ENCODE measurements at regions not wholly inside any gene's neighbourhood (a gene's known extent, or its start where the extent isn't known, plus 50 kb on each side); places are given as distances from the start of the nearest gene placed in this dataset.

DNA sequence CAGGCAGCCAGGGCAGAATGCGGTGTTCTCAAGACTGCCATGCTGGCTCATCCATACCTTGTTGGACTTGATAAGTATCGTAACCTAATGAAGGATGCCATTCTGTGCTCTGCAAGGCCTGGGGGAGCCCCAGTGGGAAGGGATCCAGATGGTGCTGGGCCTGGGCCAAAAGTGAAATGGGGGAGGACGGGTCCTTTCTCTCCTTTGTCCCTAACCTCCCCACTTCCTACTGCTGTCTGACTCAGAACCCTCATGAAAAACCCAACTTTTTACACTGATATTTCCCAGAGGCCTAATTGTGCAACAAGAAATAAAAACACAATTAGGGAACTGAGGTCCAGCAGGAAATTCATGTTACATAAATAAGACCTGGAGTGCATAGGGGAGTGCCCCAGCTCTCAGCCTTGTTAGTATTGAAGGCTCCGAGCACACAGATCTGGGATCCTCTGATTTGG is 193.7 kb upstream of the SVIL start:
- intact Hi-C loops (cut with micrococcal nuclease) = no loop called here
- DNase-seq = no peak
- POLR2A ChIA-PET (ENCODE audit: unreplicated experiment) = no interaction called here

DNA sequence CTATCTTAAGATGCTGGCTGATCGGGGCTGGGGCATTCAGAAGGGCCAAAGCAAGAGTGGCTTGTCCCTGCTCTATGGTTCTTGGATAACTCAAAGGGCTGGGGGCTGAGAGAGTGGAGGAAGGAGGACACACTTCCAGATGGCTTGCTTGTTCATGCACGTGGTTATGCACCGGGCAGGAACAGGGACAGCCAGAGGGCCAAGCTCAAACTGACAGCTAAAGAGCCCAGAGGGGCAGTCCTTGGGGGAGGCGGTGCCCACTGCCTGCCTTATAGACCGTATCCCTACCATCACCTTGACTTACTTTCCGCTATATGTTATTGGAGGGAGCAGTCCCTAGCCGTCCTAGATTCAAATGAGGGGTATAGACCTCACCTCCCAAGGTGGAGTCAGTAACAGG is 192.7 kb upstream of the SVIL start:
- H2AFZ ChIP-seq (ENCODE audit: low read length) = no peak overlapping the region
- ChIA-PET POLR2A (ENCODE audit: unreplicated experiment) (no interaction called here), CTCF (no interaction called here)
- no peak overlapping the region for H3K4me2 ChIP-seq (ENCODE audit: low read length)
- ATAC-seq (no peak), DNase-seq (no peak)
- no peaks in the 10 kb centered on the region for H4K20me1 ChIP-seq (ENCODE audit: low read length)
- TF ChIP-seq EZH2 (IDR thresholded peaks at IDR 0.05; ENCODE audit: low read length, unreplicated experiment) = no peak
- TF ChIP-seq, protein P1, sequence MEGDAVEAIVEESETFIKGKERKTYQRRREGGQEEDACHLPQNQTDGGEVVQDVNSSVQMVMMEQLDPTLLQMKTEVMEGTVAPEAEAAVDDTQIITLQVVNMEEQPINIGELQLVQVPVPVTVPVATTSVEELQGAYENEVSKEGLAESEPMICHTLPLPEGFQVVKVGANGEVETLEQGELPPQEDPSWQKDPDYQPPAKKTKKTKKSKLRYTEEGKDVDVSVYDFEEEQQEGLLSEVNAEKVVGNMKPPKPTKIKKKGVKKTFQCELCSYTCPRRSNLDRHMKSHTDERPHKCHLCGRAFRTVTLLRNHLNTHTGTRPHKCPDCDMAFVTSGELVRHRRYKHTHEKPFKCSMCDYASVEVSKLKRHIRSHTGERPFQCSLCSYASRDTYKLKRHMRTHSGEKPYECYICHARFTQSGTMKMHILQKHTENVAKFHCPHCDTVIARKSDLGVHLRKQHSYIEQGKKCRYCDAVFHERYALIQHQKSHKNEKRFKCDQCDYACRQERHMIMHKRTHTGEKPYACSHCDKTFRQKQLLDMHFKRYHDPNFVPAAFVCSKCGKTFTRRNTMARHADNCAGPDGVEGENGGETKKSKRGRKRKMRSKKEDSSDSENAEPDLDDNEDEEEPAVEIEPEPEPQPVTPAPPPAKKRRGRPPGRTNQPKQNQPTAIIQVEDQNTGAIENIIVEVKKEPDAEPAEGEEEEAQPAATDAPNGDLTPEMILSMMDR (conservative IDR thresholded peaks at IDR 0.05; ENCODE audit: low read depth, low read length) = no peak
- no peak for TF ChIP-seq EZH2phosphoT487 (IDR thresholded peaks at IDR 0.05; ENCODE audit: borderline replicate concordance, low read length)
- H3F3A ChIP-seq (ENCODE audit: low read length, unreplicated experiment) = no peaks in the 10 kb centered on the region
- no peaks in the 10 kb centered on the region for H3K9me3 ChIP-seq (ENCODE audit: low read length)
- H3K27me3 ChIP-seq (ENCODE audit: low read length) = no peaks in the 10 kb centered on the region
- no TSS peak for BruUV-seq (replicated peaks)
- no peaks in the 10 kb centered on the region for H3K79me2 ChIP-seq (ENCODE audit: low read length)
- no peaks in the 10 kb centered on the region for H3K9me2 ChIP-seq (replicated peaks; ENCODE audit: low read length)
- no peak overlapping the region for H3K9ac ChIP-seq (ENCODE audit: low read length)
- no peak overlapping the region for H3K4me3 ChIP-seq (ENCODE audit: low read length)
- H3K36me3 ChIP-seq (ENCODE audit: low read depth, low read length) = no peaks in the 10 kb centered on the region
- no peak overlapping the region for H3K27ac ChIP-seq (ENCODE audit: low read length)
- intact Hi-C loops (cut with micrococcal nuclease) = no loop called here
- H3K4me1 ChIP-seq (ENCODE audit: insufficient read depth, low read length) = no peaks in the 10 kb centered on the region

More for the DNA sequence above, 193.7 kb upstream of the SVIL start:
- Histone ChIP-seq H2AFZ (ENCODE audit: low read length) (no peak overlapping the region), H3K9ac (ENCODE audit: low read length) (no peak overlapping the region), H4K20me1 (ENCODE audit: low read length) (no peaks in the 10 kb centered on the region), H3K4me1 (ENCODE audit: insufficient read depth, low read length) (no peaks in the 10 kb centered on the region), H3K9me2 (replicated peaks; ENCODE audit: low read length) (no peaks in the 10 kb centered on the region), H3K79me2 (ENCODE audit: low read length) (no peaks in the 10 kb centered on the region), H3F3A (ENCODE audit: low read length, unreplicated experiment) (no peaks in the 10 kb centered on the region), H3K36me3 (ENCODE audit: low read depth, low read length) (no peaks in the 10 kb centered on the region), H3K27me3 (ENCODE audit: low read length) (no peaks in the 10 kb centered on the region), H3K4me2 (ENCODE audit: low read length) (no peak overlapping the region), H3K9me3 (ENCODE audit: low read length) (no peaks in the 10 kb centered on the region), H3K27ac (ENCODE audit: low read length) (no peak overlapping the region), H3K4me3 (ENCODE audit: low read length) (no peak overlapping the region)
- BruUV-seq (replicated peaks) = no TSS peak
- TF ChIP-seq, protein P1 (conservative IDR thresholded peaks at IDR 0.05; ENCODE audit: low read depth, low read length) = no peak
- no peak for TF ChIP-seq EZH2 (IDR thresholded peaks at IDR 0.05; ENCODE audit: low read length, unreplicated experiment)
- no peak for TF ChIP-seq EZH2phosphoT487 (IDR thresholded peaks at IDR 0.05; ENCODE audit: borderline replicate concordance, low read length)
- ATAC-seq = no peak
- CTCF ChIA-PET = no interaction called here

DNA sequence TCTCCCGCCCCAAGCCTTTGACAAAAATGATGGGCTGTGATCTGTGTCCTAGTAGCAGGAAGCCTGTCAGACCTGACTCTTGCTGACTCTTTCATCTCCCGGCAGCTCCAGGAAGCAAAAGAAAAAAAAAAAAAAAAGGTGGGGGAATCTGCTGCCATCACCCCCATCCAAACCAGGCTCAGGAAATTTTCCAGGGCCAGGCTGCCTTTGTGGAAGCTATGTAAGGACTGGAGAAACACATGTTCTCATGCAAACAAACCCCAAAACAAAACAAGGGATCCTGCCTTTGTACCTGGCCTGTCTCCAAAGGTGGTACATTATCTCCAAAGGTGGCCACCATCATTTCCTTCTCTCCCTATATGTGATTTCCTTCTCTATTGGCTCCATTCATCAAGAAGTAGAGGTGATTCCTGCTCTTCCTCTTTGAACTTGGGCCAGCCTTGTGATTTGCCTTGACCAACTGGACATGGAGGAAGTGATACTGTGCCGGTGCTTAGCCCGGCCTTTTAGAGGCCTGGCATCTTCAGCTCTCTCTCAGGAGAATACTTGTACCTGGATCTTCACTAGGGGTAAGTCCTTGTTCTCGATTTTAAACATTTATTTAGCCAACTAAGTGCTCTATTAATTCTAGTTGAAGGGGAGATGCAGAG is 192.2 kb upstream of the SVIL start:
- CTCF ChIA-PET = no interaction called here
- H3K4me2 ChIP-seq (ENCODE audit: low read length) = no peak overlapping the region
- no peak for DNase-seq

More for the DNA sequence above, 192.2 kb upstream of the SVIL start:
- Histone ChIP-seq H3K4me3 (ENCODE audit: low read length) (no peak overlapping the region), H3K9me3 (ENCODE audit: low read length) (no peaks in the 10 kb centered on the region), H4K20me1 (ENCODE audit: low read length) (no peaks in the 10 kb centered on the region), H3K9ac (ENCODE audit: low read length) (no peak overlapping the region), H3K36me3 (ENCODE audit: low read depth, low read length) (no peaks in the 10 kb centered on the region), H3K9me2 (replicated peaks; ENCODE audit: low read length) (no peaks in the 10 kb centered on the region), H3F3A (ENCODE audit: low read length, unreplicated experiment) (no peaks in the 10 kb centered on the region), H3K79me2 (ENCODE audit: low read length) (no peaks in the 10 kb centered on the region), H3K27me3 (ENCODE audit: low read length) (no peaks in the 10 kb centered on the region), H3K4me1 (ENCODE audit: insufficient read depth, low read length) (no peaks in the 10 kb centered on the region), H2AFZ (ENCODE audit: low read length) (no peak overlapping the region), H3K27ac (ENCODE audit: low read length) (no peak overlapping the region)
- no peak for ATAC-seq
- BruUV-seq (replicated peaks) = no TSS peak
- POLR2A ChIA-PET (ENCODE audit: unreplicated experiment) = no interaction called here
- TF ChIP-seq, protein P1 (conservative IDR thresholded peaks at IDR 0.05; ENCODE audit: low read depth, low read length) = no peak
- no peak for TF ChIP-seq EZH2phosphoT487 (IDR thresholded peaks at IDR 0.05; ENCODE audit: borderline replicate concordance, low read length)
- TF ChIP-seq EZH2 (IDR thresholded peaks at IDR 0.05; ENCODE audit: low read length, unreplicated experiment) = no peak
- intact Hi-C loops (cut with micrococcal nuclease) = no loop called here
